ENCODE measurements at regions not wholly inside any gene's neighbourhood (a gene's known extent, or its start where the extent isn't known, plus 50 kb on each side); places are given as distances from the start of the nearest gene placed in this dataset.

DNA sequence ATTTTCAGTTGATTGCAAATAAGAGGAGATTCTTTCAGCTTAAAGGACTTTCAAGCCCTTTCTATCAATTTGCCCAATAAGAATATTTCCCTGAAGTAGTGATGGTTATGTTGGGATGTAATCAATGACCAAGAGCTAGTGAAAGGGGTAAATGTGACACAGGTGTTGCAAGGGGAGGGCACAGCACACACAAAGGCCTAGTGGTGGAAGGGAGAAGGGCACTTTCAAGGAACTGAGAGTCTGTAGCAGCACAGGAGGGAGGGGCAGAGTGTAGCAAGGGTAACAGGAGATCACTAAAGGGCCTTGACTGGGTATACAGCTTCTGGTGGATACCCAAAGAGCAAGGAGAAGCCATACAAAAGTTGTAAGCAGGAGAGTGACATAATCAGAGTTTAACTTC is 217.8 kb upstream of the ARHGEF26 start:
- Histone ChIP-seq H3K36me3 (ENCODE audit: control insufficient read depth, insufficient read depth, low read length) (no peaks in the 10 kb centered on the region), H3K27me3 (ENCODE audit: control insufficient read depth, insufficient read depth, low read length) (no peaks in the 10 kb centered on the region), H3K79me2 (no peaks in the 10 kb centered on the region), H3K27ac (no peak overlapping the region), H3K4me3 (ENCODE audit: low read depth, low read length) (no peak overlapping the region), H3K4me2 (ENCODE audit: low read length) (no peak overlapping the region), H3K9me3 (ENCODE audit: control insufficient read depth, low read length) (no peaks in the 10 kb centered on the region), H3K4me1 (no peaks in the 10 kb centered on the region), H3K9ac (no peak overlapping the region), H2AFZ (no peak overlapping the region)
- TF ChIP-seq, protein P1, sequence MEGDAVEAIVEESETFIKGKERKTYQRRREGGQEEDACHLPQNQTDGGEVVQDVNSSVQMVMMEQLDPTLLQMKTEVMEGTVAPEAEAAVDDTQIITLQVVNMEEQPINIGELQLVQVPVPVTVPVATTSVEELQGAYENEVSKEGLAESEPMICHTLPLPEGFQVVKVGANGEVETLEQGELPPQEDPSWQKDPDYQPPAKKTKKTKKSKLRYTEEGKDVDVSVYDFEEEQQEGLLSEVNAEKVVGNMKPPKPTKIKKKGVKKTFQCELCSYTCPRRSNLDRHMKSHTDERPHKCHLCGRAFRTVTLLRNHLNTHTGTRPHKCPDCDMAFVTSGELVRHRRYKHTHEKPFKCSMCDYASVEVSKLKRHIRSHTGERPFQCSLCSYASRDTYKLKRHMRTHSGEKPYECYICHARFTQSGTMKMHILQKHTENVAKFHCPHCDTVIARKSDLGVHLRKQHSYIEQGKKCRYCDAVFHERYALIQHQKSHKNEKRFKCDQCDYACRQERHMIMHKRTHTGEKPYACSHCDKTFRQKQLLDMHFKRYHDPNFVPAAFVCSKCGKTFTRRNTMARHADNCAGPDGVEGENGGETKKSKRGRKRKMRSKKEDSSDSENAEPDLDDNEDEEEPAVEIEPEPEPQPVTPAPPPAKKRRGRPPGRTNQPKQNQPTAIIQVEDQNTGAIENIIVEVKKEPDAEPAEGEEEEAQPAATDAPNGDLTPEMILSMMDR (IDR thresholded peaks at IDR 0.05), result no peak

DNA sequence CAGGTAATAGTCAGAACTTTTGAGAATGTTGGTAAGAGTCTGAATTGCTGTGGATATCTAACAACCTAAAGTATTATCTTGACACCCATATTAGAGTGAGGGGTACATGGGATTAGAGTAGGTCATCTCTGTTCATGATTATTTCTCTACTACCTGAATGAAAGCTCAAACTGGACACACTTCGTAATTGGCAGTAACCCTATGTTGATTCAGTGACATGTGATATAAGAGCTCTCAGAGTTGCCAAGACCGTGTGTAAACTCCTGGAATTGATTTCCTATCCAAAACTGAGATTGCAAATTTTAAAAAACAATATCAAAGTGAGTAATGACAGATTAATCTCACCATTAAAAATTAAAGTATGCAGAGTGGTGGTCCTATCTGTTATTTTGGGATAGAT is 214.8 kb upstream of the ARHGEF26 start:
- H3K4me2 ChIP-seq (ENCODE audit: low read length), result no peak overlapping the region
- H3K36me3 ChIP-seq (ENCODE audit: control insufficient read depth, insufficient read depth, low read length), result no peaks in the 10 kb centered on the region
- no peak overlapping the region for H3K27ac ChIP-seq
- no peaks in the 10 kb centered on the region for H3K9me3 ChIP-seq (ENCODE audit: control insufficient read depth, low read length)
- H3K4me3 ChIP-seq (ENCODE audit: low read depth, low read length), result no peak overlapping the region
- TF ChIP-seq, protein P1 (IDR thresholded peaks at IDR 0.05), result no peak
- no peak overlapping the region for H3K9ac ChIP-seq
- no peaks in the 10 kb centered on the region for H3K79me2 ChIP-seq
- no peaks in the 10 kb centered on the region for H3K4me1 ChIP-seq
- no peak overlapping the region for H2AFZ ChIP-seq
- H3K27me3 ChIP-seq (ENCODE audit: control insufficient read depth, insufficient read depth, low read length), result no peaks in the 10 kb centered on the region

DNA sequence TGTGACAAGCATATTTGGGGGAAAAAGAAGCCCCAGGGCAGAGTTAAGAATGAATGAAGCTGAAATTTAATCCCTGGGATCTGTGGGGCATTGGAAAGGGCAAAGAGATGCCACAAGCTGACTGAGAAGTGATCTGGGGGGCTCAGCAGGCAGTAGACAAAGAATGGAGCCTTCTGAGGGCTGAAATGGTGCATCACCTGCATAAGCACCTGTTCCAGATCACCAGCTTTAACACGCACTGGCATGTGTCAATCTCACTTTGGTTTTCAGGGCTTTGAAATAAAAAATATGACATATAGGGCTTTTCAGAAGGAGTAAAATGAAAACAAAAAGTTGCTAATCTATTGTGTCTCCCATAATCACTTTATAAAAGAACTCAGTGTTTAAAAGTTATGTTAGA is 210.8 kb upstream of the ARHGEF26 start:
- H3K9me3 ChIP-seq (ENCODE audit: control insufficient read depth, low read length), result no peaks in the 10 kb centered on the region
- H3K36me3 ChIP-seq (ENCODE audit: control insufficient read depth, insufficient read depth, low read length), result no peaks in the 10 kb centered on the region
- no peaks in the 10 kb centered on the region for H3K4me1 ChIP-seq
- no peak overlapping the region for H3K27ac ChIP-seq
- no peak overlapping the region for H3K4me2 ChIP-seq (ENCODE audit: low read length)
- no peaks in the 10 kb centered on the region for H3K27me3 ChIP-seq (ENCODE audit: control insufficient read depth, insufficient read depth, low read length)
- no peak overlapping the region for H3K9ac ChIP-seq
- TF ChIP-seq, protein P1 (IDR thresholded peaks at IDR 0.05), result no peak
- no peak overlapping the region for H3K4me3 ChIP-seq (ENCODE audit: low read depth, low read length)
- no peak overlapping the region for H2AFZ ChIP-seq
- H3K79me2 ChIP-seq, result no peaks in the 10 kb centered on the region

DNA sequence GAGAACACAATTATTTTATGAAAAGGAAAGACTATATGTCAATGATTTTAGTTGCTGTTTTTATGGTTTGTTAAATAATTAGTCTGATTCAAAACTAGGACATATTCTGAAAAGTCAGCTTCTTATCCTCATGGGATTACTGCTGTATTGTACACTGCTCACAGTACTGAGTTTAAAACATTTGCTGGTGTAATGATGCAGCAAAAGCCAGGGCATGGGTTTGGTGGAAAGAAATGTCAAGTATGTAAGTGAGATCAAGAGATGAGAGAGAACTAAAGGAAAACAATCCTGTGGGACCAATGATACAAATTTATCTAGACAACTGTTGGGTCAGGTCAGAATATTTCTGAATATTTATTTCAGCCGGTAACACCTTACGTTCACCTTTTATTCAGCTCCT is 210.1 kb upstream of the ARHGEF26 start:
- Histone ChIP-seq H3K4me1 (no peaks in the 10 kb centered on the region), H3K4me3 (ENCODE audit: low read depth, low read length) (peak overlapping the region; percentile 10), H3K79me2 (no peaks in the 10 kb centered on the region), H3K27ac (no peak overlapping the region), H3K4me2 (ENCODE audit: low read length) (peak overlapping the region; percentile 23), H2AFZ (no peak overlapping the region), H3K9me3 (ENCODE audit: control insufficient read depth, low read length) (no peaks in the 10 kb centered on the region), H3K36me3 (ENCODE audit: control insufficient read depth, insufficient read depth, low read length) (no peaks in the 10 kb centered on the region), H3K27me3 (ENCODE audit: control insufficient read depth, insufficient read depth, low read length) (no peaks in the 10 kb centered on the region), H3K9ac (no peak overlapping the region)
- TF ChIP-seq, protein P1 (IDR thresholded peaks at IDR 0.05), result no peak

DNA sequence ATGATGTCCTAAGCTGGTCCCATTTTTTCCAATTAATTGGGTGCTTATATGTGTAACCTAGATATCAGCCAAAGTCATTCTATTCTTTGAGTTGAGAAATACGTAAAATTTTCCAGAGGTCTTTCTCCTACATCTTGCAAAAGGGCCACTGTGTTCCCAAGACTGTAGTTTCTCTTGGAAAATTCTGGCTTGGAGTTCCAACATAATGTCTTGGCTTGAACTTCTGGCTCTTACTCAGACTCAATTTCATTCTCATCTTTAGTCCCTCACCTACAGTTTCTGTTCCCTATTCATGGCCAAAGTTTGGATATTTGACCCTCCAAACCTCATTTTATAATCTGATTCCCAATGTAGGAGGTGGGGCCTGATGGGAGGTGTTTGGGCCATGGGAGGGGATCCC is 201.4 kb upstream of the ARHGEF26 start:
- no peak overlapping the region for H3K27ac ChIP-seq
- TF ChIP-seq, protein P1 (IDR thresholded peaks at IDR 0.05), result no peak
- no peaks in the 10 kb centered on the region for H3K9me3 ChIP-seq (ENCODE audit: control insufficient read depth, low read length)
- H3K79me2 ChIP-seq, result no peaks in the 10 kb centered on the region
- H3K4me3 ChIP-seq (ENCODE audit: low read depth, low read length), result no peak overlapping the region
- H3K27me3 ChIP-seq (ENCODE audit: control insufficient read depth, insufficient read depth, low read length), result no peaks in the 10 kb centered on the region
- no peak overlapping the region for H3K4me2 ChIP-seq (ENCODE audit: low read length)
- H3K36me3 ChIP-seq (ENCODE audit: control insufficient read depth, insufficient read depth, low read length), result no peaks in the 10 kb centered on the region
- H3K4me1 ChIP-seq, result no peaks in the 10 kb centered on the region
- H2AFZ ChIP-seq, result no peak overlapping the region
- no peak overlapping the region for H3K9ac ChIP-seq

Data from parathyroid adenoma (tissue), 2 donors.